NCI-H2171 treated with DMSO at 0.1 percent for 48 hours (cell line): ENCODE measurements at regions not wholly inside any gene's neighbourhood (a gene's known extent, or its start where the extent isn't known, plus 50 kb on each side); places are given as distances from the start of the nearest gene placed in this dataset.
"Not testable (repeated sequence)": the region's sequence is repeated elsewhere in the genome, so short reads cannot be mapped to it uniquely, and the experiment has no call there.

Source experiments
- DNase-seq: peaks from one replicate; lab custom pipeline; 2025; lab: John Stamatoyannopoulos, UW

- peak; percentile 74 for DNase-seq
Observed at GRCh38 chr4:152063621-152064240, 302.9 kb upstream of the GATB start.

- no peak for DNase-seq
Observed at GRCh38 chr4:152062936-152063620, 302.3 kb upstream of the GATB start.

- no peak for DNase-seq
Observed at GRCh38 chr4:152054731-152055130, 293.9 kb upstream of the GATB start.

- no peak for DNase-seq
Observed at GRCh38 chr4:152052451-152053057, 291.7 kb upstream of the GATB start.

GRCh38 chr4:152051332-152051731 lies 290.5 kb upstream of the GATB start:
- not testable (repeated sequence) for DNase-seq

GRCh38 chr4:152050106-152050505 lies 289.3 kb upstream of the GATB start:
- no peak for DNase-seq

- DNase-seq: no peak
Observed at GRCh38 chr4:152047451-152047850, 286.6 kb upstream of the GATB start.

- DNase-seq: peak; percentile 51
Observed at GRCh38 chr4:152045807-152046571, 285.2 kb upstream of the GATB start.

- no peak for DNase-seq
Observed at GRCh38 chr4:152045449-152045806, 284.6 kb upstream of the GATB start.

GRCh38 chr4:152044331-152045036 lies 283.7 kb upstream of the GATB start:
- no peak for DNase-seq

- DNase-seq: no peak
Observed at GRCh38 chr4:152041295-152041694, 280.5 kb upstream of the GATB start.

GRCh38 chr4:152039691-152040090 lies 278.9 kb upstream of the GATB start:
- DNase-seq: no peak

- DNase-seq: no peak
Observed at GRCh38 chr4:152039023-152039481, 278.2 kb upstream of the GATB start.

- DNase-seq: no peak
Observed at GRCh38 chr4:152038238-152038637, 277.4 kb upstream of the GATB start.

- no peak for DNase-seq
Observed at GRCh38 chr4:152037435-152037834, 276.6 kb upstream of the GATB start.

GRCh38 chr4:152033621-152034020 lies 272.8 kb upstream of the GATB start:
- DNase-seq: no peak

- no peak for DNase-seq
Observed at GRCh38 chr4:152032722-152033131, 271.9 kb upstream of the GATB start.

- no peak for DNase-seq
Observed at GRCh38 chr4:152029631-152030030, 268.8 kb upstream of the GATB start.

GRCh38 chr4:152028131-152028530 lies 267.3 kb upstream of the GATB start:
- DNase-seq: no peak

GRCh38 chr4:152024881-152025280 lies 264.1 kb upstream of the GATB start:
- DNase-seq: no peak

- no peak for DNase-seq
Observed at GRCh38 chr4:152023674-152024073, 262.9 kb upstream of the GATB start.

GRCh38 chr4:152022543-152022942 lies 261.7 kb upstream of the GATB start:
- no peak for DNase-seq
